GM19099 (cell line): ENCODE measurements at regions not wholly inside any gene's neighbourhood (a gene's known extent, or its start where the extent isn't known, plus 50 kb on each side); places are given as distances from the start of the nearest gene placed in this dataset.

Source experiments
- POLR2A ChIP-seq: IDR thresholded peaks from 3 replicates; pipeline ENCODE4 v1.6.1; 2011; ENCODE audit warnings: low read depth; ENCODE audit not compliant: insufficient read length; ENCODE audit errors: extremely low read depth

DNA sequence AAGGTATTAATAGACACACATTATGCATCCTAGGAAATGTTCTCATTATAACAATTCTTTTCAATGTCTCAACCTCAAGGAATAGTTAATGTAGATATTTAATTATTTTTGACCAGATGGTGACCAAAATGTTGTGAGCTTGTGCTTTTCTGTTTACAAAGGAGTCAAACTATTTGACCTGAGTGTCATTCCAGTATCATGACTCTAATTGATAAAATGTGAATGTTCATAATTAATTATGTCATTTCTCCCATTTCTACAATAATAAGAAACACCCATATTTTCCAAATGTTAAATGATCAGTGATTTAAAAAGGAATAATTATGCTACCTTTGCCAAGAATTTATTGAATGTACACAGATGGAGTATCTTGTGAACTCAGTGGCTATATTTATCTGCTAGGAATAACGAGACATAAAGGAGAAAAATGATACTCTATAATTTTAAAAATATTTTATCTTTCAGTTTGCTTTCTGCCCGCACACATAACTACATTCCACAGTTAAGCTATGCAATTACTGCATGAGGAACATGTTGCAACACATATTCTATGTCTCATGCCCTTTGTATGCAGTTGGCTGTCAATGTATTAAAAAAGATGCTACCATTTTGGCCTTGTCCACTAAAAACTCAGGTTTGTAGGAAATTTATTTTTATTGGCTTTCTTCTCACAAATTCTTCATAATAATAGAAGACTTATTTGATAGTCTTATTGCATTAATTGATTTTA lies 376.7 kb upstream of the CCDC179 start:
- no peak for TF ChIP-seq POLR2A

DNA sequence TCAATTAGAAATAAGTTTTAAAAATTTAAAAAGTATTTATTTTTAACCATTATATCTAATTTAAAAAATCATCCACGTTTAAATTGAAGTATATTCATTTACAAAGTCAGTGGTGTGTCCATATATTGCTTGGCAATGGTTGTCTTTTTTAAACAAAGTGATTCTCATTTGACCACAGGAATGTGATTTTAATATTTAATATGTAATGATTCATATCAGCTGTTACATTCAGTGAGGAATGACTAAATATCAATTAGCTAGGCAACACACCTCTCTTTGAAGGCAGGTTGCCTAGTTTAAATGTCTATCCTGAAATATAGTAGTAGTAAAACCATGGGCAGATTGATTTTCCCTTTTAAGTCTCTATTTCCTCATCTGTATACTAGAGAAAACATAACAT lies 392.2 kb upstream of the CCDC179 start:
- TF ChIP-seq POLR2A: no peak

DNA sequence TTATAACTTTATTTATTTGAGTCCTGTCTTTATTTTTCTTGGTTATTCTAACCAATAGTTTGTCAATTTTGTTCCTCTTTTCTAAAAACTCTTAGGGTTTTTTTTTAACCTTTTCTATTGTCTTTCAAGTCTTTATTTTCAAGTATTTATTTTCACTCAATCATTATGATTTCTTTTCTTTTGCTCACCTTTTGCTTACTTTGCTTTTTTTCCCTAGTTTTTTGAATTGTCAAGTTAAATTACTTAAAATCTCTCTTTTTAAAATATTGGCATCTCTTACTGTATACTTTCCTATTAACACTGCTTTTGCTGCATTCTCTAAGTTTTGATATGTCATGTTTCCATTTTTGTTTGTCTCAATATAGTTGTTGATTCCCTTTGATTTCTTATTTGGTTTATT lies 396.8 kb upstream of the CCDC179 start:
- TF ChIP-seq POLR2A: no peak

DNA sequence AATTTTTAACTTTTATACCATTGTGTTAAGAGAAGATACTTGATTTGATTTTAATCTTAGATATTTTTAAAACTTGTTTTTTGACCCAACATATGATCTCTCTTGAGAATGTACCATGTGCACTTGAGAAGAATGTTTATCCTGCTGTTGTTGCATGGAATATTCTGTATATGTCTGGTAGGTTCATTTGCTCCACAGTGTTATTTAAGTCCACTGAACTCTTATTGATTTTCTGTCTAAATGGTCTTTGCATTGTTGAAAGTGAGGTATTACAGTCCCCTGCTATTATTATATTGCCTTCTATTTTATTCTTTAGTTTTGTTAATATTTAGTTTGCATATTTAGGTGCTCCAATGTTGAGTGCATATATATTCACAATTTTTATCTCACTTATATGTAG lies 397.3 kb upstream of the CCDC179 start:
- no peak for TF ChIP-seq POLR2A

DNA sequence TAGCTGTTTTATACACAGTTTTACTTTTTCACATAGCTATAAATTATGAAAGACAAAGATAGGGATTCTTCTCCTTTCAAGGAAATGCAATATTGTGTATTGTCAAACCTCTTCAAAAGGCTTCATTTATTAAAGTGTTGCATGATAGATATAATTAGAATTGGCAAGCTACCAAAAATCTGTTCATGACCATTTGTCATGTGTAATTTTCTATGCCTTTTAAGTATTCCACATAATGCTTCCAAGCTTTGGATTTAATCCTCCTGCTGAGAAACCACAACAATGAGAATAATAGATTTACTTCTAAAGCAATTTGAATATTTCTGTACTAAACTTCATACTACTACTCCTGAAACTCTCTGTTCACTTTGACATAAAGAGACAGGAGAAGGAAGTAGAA lies 403.2 kb upstream of the CCDC179 start:
- TF ChIP-seq POLR2A: no peak

DNA sequence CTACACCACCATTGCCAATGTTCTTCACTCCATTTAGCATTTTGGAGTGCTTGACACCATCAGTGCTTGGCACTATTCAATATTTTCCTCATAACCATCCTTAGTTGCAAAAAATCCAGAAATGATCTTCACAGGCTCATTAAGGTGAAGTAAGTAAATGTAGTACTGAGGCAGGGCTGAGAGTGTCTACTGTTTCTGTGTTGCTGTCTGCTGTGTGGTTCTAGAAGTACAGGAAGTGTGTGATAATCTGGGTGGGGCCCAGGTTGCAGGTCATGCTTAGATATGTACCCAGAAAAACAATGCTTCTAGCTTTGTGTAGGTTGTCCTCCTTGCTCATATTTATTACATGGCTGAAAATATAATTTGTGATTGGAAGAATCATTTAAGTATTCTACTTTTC lies 411.8 kb upstream of the CCDC179 start:
- no peak for TF ChIP-seq POLR2A

DNA sequence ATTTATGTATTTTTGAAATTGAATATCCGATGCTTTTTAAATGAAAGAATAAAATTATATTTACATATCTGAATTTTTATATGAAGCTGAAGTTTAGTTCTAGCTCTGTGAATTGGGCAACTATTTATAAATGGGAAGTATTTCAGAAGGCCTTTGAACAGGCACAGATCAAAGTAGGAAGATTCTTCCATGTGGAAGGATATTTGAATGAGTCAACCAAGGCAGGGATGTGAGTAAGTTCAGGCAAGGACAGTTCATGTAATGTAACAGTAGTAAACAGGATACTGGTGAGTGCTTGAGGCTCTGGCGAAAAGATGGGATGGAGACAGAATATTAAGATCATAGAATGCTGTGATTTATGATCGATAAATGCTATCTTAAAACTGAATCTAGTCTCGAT lies 417.8 kb upstream of the CCDC179 start:
- TF ChIP-seq POLR2A: no peak

DNA sequence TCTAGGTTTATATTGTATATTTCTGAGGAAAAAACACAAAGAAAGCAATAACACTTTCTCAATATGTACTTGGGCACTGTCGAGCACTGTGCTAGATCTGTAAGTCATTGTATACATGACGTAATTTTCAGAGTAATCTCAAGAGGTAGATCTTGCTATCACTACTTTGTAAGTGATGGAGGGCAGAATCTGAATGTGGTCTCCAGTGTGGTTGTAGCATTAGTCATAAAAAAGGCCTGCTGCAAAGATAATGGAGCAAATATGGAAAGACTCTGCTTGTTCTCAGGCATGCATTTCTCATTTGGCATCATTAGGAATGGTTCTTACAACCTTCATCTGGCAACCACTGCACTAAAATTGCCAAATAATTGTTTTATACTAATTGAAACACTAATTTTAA lies 419.8 kb upstream of the CCDC179 start:
- TF ChIP-seq POLR2A: no peak

DNA sequence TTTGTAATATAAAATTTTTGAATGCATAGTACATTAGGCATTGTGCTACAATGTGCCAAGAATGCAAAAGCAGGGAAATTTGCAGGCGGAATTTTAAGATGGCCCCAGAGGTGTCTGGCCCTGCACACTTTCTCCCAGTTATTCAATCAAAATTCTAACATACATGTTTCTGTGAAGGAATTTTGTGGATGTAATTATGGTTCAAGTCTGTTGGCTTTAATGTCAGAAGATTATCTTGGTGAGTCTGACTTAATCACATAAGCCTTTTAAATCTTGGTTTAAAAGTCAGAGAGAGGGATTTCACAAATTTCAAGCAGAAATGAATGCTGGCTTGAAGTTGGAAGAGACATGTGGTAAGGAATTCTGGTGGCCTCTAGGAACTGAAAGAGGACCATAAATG lies 423.4 kb upstream of the CCDC179 start:
- TF ChIP-seq POLR2A: no peak

DNA sequence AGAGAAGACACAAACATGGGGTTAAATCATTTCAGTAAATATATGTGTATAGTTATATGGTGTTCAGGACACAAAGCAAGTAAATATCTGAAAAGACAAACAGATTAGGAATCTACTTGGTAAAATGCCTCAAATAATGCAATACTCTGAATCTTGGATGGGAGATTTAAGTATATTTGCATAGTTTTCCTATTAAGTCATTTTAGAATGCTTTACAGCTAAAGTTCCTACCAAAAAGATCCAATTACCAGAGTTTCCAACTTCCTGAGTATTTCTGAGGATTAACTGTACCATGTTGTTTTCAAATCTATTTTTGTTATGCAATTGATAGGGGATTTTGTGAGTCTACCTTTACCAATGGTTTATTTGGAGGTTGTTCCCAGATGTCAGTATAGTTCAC lies 424.4 kb upstream of the CCDC179 start:
- no peak for TF ChIP-seq POLR2A

DNA sequence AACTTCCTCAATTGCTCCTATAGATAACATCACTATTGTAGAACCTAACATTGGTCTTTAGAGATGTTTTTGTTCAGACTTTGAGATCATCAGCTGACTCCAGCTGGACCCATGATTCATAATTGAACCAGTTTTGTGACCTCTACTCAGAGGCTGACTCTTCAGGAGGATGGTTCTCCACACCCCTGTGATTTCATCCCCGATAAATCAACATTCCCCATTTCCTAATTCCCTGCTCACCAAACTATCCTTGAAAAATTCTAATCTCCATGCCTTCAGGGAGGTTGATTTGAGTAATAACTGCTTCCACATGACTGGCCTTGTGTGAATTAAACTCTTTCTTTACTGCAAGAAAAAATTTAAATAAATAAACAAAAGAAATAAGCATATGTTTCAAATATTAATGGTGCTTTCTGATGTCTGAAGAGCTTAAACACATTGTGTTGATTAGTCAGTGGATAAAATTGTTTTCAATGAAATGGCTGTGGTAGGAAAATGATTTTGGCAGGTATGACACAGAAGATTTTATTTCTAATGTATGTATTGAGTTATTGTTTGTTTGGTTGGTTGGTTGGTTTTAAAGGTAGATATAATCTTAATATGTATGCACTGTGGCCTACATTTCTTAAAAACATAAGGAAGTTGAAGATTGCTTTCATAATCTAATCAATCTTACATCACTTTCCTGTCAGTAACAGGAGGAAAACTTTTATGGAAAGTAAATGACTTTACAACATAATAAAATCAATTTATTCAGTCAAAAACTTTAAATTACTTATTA lies 427.9 kb upstream of the CCDC179 start:
- no peak for TF ChIP-seq POLR2A

DNA sequence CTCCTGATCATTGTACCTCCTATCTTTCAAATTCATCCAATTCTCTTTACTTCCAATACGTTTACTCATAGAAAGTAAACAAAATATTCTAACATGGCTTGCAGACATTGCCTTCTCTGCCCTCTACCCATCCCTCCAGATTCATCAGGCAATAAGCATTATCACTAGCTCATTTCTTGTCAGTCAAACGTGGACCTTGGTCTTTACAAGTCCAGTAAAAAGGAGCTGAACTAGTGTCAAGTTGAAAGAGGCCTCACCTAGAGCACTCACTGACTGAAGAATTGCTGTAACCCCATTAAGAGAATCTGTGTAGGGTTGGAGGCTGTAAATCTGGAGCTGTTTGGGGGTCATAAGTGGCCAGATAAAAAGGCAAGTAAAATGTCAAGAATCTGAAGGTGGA lies 435.0 kb upstream of the CCDC179 start:
- no peak for TF ChIP-seq POLR2A

DNA sequence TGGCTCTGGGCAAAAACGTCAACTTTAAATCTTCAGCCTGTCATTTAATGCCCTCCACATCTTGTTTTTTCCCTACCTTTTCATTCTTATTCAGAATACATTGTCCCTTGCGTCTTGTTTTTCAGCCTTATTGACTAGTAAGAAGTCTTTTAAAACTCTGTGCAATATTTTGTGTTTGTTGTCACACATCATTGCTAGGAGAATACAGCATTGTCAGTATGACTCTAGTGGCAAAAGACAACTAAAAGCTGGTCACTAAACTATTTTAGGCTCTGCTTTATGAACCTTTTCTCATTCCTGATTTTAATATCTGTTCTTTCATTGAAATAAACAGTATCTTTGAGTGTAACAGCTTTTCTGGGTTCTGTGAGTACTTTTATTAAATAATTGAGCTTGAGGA lies 447.8 kb upstream of the CCDC179 start:
- TF ChIP-seq POLR2A: no peak

DNA sequence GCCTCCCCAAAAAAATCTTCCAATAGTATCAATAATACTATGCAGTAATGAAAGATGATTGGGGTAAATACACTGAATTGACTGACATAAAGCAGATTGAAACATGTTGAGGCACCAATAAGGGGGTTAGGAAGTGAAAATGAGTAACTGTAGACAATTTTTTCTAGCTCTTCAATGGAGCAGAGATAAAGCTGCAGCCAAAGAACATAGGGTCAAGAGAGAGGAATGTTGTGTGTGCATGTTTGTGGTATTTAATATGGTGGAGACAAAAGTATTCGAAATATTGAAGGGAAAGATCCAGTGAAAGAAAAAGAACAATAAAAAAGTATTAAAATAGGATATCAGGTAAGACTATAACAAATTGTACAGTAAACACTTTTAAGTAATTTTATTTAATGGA lies 450.0 kb upstream of the CCDC179 start:
- no peak for TF ChIP-seq POLR2A

DNA sequence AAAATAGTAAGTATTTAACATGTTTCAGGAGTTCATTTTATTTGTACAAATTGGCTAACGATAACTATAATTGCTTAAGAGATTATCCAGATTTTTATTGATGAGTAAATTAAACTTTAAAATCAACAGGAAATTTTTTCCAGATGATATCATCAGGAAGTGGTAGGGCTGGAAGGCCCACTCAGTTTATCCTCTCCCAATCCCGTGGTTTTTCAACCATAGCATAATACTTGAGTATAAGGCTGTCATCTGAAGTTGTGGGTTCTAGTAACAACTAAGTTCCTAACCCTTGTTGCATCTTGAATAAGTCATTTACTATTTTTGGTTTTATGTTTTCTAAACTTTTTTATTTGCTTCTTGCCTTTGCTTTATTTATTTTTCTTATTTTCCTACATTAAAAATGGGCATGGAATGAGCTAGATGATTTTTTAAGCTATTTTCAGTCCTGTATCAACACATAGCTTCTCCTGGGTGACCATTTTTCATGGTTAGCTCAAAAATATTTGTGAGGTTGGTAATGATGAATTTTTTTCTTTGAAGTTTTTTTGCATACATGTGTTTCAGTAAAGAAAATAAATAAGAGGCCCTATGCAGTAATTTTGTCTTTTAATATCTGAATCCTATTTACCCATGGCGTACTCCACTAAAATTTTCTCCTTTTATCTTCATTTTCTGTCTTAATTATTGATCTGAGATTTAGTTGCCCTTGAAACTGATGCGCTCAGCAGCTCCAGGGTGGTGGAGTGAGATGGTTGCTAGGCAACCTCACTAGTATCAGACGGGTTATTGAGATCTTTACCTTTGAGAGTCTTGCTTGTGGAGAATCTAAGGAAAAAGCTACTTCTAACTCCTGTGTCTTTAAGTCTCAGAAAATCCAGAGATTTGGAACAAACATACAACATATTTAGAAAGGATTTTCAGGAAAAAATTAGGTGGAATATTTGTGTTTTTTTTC lies 452.0 kb upstream of the CCDC179 start:
- no peak for TF ChIP-seq POLR2A

DNA sequence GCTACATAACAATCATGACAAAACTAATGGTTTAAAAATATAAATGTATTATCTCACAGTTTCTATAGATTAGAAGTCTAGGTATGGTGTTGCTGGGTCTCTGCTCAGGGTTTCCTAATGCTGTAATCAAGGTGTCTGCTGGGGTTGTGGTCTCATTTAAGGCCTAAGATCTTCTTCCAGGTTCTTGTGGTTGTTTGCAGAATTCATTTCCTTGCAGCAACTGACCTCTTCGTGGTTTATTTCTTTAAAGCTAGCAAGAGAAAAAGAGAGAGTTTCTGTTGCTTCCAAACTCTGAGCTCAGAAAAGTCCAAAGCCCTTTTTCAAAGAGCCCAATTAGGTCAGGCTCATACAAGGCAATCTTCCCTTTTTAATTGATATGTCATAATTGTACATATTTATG lies 452.7 kb upstream of the CCDC179 start:
- no peak for TF ChIP-seq POLR2A

DNA sequence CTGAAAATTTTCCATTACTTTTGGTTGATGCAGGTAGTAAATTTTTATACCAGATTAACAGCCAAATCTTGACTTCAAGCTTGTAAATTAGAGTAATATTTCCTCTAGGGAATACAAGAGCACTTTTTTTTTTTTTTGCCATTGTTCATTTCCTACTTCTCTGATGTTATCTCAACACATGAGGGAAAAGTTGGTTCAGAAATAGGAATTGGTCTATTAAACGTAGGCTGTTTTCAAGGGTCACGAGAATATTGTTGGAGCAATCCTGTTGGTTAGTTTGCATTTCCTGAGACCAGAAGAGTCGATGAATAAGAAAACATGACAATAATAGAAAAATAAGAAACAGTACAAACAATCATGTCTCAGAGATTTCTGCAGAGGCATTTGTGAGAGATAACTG lies 453.9 kb upstream of the CCDC179 start:
- TF ChIP-seq POLR2A: no peak
